ENCODE measurements at regions not wholly inside any gene's neighbourhood (a gene's known extent, or its start where the extent isn't known, plus 50 kb on each side); places are given as distances from the start of the nearest gene placed in this dataset.
"Not testable (repeated sequence)": the region's sequence is repeated elsewhere in the genome, so short reads cannot be mapped to it uniquely, and the experiment has no call there.

DNA sequence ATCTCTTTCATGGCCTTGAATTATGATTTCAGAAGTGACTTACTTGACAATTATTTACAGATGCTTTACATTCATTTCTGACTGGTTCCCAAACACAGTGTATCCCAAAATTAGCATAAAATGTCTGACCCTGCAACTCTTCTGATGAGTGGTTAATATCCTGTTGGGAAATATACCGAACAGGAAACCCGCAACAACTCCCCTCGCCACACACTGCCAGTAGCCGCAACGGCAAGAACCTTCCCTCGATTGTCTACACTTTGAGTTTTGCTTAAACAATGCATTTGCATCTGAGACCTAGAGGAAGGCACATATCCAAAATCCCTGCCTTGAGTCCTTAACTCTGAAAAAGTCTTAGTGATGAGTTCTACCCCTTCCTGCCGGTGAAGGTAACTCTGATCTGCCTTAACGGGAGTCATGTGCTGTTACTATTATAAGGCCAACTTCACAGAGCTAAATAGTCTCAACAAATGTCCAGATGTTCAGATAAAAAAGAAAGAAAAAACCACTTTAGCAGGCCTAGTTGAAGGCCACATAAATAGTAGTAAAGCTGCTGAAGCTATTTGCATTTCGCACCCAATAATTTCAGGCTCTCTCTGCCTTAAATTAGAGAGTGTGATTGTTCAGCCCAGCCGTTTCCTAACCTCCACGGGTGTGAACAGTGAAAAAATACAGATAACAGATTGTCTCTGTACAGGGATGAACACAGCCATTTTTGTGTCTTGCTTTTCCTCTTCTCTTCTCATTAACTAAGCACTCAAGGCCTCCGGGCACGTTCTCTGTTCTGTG, 321.1 kb downstream of the HS3ST3B1 start:
- no peak for DNase-seq (ENCODE audit: low read depth)

- DNase-seq (ENCODE audit: low read depth), result no peak
Observed at GRCh38 chr17:14619821-14620220, 318.9 kb downstream of the HS3ST3B1 start.

GRCh38 chr17:14616528-14616927, 315.6 kb downstream of the HS3ST3B1 start:
- DNase-seq (ENCODE audit: low read depth), result peak; percentile 8

DNA sequence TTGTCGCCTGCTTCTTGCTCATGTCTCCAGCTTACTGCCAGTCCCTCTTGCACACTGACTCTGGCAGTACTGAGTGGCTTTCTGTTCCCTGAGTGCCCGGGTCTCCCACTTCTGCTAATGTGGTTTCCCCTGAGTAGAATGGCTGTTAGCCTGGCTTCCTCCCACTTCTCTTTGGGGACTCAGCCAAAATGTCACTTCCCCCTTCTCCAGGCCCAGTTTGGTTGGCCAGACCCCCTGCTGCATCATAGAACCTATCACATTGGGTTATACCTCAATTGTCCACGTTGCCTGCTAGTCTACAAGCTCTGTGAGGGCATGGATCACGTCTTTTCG, 304.4 kb downstream of the HS3ST3B1 start:
- DNase-seq (ENCODE audit: low read depth), result no peak

GRCh38 chr17:14604591-14605266, 303.8 kb downstream of the HS3ST3B1 start:
- DNase-seq (ENCODE audit: low read depth), result no peak

DNA sequence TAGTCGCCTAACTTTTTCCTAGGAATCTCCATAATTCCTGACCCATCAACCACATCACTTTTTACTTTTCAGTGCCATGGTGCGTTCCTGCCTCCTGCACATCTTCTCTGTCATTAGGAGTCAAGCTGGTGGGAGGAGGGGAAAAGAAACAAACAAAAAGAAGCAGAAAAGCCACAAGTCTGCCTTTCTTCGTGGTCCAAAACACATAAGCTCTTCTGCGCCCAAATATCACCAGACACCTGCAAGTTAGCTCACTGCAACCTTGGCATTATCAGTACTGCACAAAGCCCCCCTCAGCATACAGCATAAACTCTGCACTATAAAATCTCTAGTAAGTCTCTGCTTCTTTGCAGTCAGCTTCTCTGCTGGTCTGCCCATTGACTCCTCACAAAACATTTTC, 295.3 kb downstream of the HS3ST3B1 start:
- DNase-seq (ENCODE audit: low read depth), result no peak

DNA sequence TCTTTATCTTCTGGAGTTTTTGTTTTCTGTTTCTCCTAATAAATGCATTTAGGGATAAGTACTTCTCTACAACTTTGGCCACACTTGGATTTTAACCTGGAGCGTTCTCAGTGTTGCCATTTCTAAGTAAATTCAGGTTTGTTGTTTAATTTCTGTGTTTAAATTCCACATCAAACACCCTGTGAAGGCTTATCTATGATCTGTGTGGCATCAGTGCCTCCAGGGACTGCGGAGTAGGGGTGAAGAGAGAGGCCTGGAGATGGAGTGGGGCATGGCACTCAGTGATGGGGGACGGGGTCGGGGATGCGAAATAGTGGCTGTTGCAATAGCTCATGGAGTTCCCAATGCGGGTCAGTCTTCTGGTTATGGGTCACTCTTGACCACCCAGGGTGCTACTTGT, 294.8 kb downstream of the HS3ST3B1 start:
- DNase-seq (ENCODE audit: low read depth), result no peak

- no peak for DNase-seq (ENCODE audit: low read depth)
Observed at GRCh38 chr17:14594690-14595089, 293.8 kb downstream of the HS3ST3B1 start.

DNA sequence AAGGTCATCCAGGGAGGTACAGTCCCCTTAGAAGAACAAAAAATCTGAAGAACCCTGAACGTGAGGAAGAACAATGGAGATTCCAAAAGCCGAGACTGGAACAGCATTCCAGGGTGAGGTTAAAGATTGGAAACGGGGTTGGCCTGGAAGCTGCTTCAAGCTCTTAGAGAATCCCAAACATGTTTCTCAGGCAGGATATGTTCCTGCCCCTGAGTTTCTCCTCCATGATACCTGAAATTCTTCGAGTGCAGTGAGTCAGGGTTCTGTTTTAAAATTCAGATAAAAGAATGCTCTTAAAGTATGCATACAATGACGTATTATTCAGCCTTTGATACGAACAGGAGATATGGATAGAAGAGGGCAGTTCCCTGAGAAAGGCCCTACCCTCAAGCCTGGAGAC, 293.1 kb downstream of the HS3ST3B1 start:
- no peak for DNase-seq (ENCODE audit: low read depth)

- DNase-seq (ENCODE audit: low read depth), result no peak
Observed at GRCh38 chr17:14590459-14591250, 289.8 kb downstream of the HS3ST3B1 start.

- DNase-seq (ENCODE audit: low read depth), result no peak
Observed at GRCh38 chr17:14585099-14585498, 284.2 kb downstream of the HS3ST3B1 start.

- DNase-seq (ENCODE audit: low read depth), result no peak
Observed at GRCh38 chr17:14582996-14583395, 282.1 kb downstream of the HS3ST3B1 start.

DNA sequence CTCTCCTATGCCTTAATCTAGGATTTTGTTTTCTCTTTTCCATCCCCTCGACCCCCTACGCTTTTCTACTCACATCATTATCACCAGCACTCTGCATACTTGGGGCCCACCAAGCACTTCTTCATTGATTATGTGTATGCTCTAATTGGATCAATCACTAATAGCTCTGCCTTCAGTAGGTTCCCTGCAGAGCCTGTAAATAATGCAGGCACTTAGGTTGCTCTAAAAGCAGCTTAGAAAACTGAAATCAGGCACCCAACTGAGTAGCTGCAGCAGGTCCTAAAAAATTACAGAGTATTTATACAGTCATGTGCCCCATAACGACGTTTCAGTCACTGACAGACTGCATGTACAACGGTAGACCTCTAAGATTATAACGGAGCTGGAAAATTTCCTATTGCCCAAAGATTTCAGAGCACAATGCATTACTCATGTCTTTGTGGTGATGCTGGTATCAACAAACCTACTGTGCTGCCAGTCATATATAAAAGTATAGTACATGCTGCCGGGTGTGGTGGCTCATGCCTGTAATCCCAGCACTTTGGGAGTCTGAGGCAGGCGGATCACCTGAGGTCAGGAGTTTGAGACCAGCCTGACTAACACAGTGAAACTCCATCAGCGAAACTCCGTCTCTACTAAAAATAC, 280.4 kb downstream of the HS3ST3B1 start:
- DNase-seq (ENCODE audit: low read depth), result no peak

- no peak for DNase-seq (ENCODE audit: low read depth)
Observed at GRCh38 chr17:14580499-14580898, 279.6 kb downstream of the HS3ST3B1 start.

- DNase-seq (ENCODE audit: low read depth), result no peak
Observed at GRCh38 chr17:14579716-14580115, 278.8 kb downstream of the HS3ST3B1 start.

DNA sequence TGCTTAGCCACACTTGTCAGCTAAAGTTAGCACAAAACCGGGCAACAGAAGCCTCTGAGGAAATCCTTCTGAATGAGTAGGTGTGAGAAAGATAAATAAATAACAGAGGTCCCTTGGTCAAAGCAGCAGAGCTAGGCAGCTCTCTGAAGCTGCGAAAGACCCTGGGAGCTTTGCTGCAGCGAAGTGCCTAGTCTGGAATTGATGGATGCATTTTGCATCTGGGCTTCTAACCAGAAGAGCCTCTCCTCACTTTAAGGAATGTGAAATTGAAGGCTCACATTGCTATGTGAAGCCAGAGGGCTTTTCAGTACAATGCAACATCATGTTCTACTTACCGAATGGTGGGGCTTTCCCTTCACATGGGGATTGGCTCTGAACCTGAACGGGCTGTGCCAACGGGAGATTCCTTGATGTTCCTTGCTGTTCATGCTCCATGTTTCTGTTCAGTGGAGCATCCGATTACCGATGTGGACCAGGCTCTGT, 274.6 kb downstream of the HS3ST3B1 start:
- no peak for DNase-seq (ENCODE audit: low read depth)

- DNase-seq (ENCODE audit: low read depth), result not testable (repeated sequence)
Observed at GRCh38 chr17:14560325-14560724, 259.4 kb downstream of the HS3ST3B1 start.

GRCh38 chr17:14559264-14560119, 258.6 kb downstream of the HS3ST3B1 start:
- DNase-seq (ENCODE audit: low read depth), result no peak

- no peak for DNase-seq (ENCODE audit: low read depth)
Observed at GRCh38 chr17:14557480-14557879, 256.6 kb downstream of the HS3ST3B1 start.

DNA sequence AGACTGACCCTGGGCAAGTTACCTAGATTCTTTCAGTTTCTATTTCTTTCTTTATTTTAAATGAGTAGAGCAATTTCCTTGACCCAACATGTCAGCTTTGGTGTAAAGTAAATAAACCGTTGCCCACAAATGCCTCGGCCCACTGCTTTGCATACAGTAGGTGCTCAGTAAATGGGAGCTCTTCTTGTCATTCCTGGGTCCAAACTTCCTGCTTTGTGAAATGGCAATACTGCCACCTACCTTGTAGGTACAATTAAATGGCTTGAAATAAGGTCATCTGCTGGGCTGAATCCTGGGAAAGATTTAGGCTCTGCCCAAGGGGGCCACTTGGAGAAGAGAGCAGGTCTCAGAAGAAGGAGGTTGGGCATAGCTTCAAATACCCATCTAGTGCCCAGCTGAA, 253.0 kb downstream of the HS3ST3B1 start:
- DNase-seq (ENCODE audit: low read depth), result no peak

DNA sequence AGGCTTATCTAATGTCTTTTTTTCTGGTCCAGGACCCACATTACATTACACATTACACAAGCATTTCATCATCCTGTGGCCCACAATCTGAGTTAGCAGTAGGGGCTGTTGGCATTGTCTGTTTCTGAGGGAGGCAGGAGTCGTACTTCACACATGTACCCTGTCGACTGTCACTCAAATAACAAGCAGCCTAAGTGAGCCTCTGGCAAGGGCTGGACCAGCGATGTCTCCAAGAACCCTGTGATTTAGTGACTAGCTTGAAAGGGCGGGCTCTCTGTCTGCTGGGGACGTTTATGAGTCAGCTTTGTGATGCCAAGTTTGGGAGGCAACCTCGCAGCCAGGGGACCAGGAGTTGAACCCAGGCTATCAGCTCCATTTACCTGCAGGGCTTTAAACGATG, 251.4 kb downstream of the HS3ST3B1 start:
- DNase-seq (ENCODE audit: low read depth), result no peak
